ENCODE measurements at regions not wholly inside any gene's neighbourhood (a gene's known extent, or its start where the extent isn't known, plus 50 kb on each side); places are given as distances from the start of the nearest gene placed in this dataset.

- no peak for ATAC-seq
- H3K9me3 ChIP-seq (replicated peaks; ENCODE audit: control insufficient read depth, insufficient read depth, low read length), result no peaks in the 10 kb centered on the region
- H3K4me1 ChIP-seq (ENCODE audit: control insufficient read depth, insufficient read depth, low read length), result no peaks in the 10 kb centered on the region
- H3K4me2 ChIP-seq (ENCODE audit: control insufficient read depth, insufficient read depth), result no peak overlapping the region
- DNase-seq (ENCODE audit: low read depth, low spot score), result no peak
- no peaks in the 10 kb centered on the region for H3K27me3 ChIP-seq (replicated peaks in 1 of 2; ENCODE audit: control insufficient read depth in 2 of 2, insufficient read depth in 2 of 2, low read length in 1 of 2)
- intact Hi-C loops (cut with micrococcal nuclease; ENCODE audit: unreplicated experiment) (no loop called here), in situ Hi-C loops (cut with MboI) (no loop called here)
- no peak for FAIRE-seq
- no TSS peak for BruUV-seq (replicated peaks)
- no peak overlapping the region for H2AFZ ChIP-seq (ENCODE audit: control insufficient read depth, low read depth, low read length)
- H4K20me1 ChIP-seq (ENCODE audit: control insufficient read depth, insufficient read depth), result no peaks in the 10 kb centered on the region
- H3K27ac ChIP-seq (ENCODE audit: control insufficient read depth, insufficient read depth), result no peak overlapping the region
- H3K9ac ChIP-seq (ENCODE audit: control insufficient read depth, insufficient read depth, low read length), result no peak overlapping the region
- ChIA-PET CTCF (no interaction called here), POLR2A (no interaction called here), SMC1A (ENCODE audit: uncharacterized antibody, unreplicated experiment) (no interaction called here), RAD21 (ENCODE audit: unreplicated experiment) (no interaction called here)
- WGBS (ENCODE audit: insufficient coverage, insufficient replicate concordance, low lambda C conversion rate, missing lambda C conversion rate), result 51% methylated on average over 3 of the region's 3 CpGs
- H3K79me2 ChIP-seq (ENCODE audit: control insufficient read depth, insufficient read depth, low read length), result no peaks in the 10 kb centered on the region
- no peak overlapping the region for H3K4me3 ChIP-seq
- TF ChIP-seq FOXM1 (IDR thresholded peaks at IDR 0.05; ENCODE audit: low read depth, low read length), result no peak
- no peak for TF ChIP-seq NKRF (conservative IDR thresholded peaks at IDR 0.05)
- TF ChIP-seq ATF7 (IDR thresholded peaks at IDR 0.05; ENCODE audit: low read depth), result no peak
- no peak for TF ChIP-seq POLR2AphosphoS2 (IDR thresholded peaks at IDR 0.05; ENCODE audit: low read depth, low read length)
- TF ChIP-seq BCL11A (IDR thresholded peaks at IDR 0.05; ENCODE audit: low read depth, low read length), result no peak
- no peaks in the 10 kb centered on the region for H3K36me3 ChIP-seq (ENCODE audit: control insufficient read depth in 2 of 2, insufficient read depth in 2 of 2, low read length in 1 of 2)
Observed at GRCh38 chr7:113784956-113785355, 133.9 kb downstream of the PPP1R3A start.

DNA sequence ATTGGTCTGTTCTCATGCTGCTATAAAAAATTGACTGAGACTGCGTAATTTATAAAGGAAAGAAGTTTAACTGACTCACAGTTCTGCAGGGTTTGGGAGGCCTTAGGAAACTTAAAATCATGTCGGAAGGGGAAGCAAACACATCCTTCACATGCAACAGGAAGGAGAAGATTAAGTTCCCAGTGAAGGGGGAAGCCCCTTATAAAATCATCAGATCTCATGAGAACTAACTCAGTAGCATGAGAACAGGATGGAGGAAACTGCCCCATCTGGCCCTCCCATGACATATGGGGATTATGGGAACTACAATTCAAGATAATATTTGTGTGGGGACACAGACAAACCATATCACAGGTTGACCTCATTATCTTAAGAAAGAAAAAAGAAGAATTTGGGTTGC lies 134.5 kb downstream of the PPP1R3A start:
- Histone ChIP-seq H3K9ac (ENCODE audit: control insufficient read depth, insufficient read depth, low read length) (no peak overlapping the region), H3K4me1 (ENCODE audit: control insufficient read depth, insufficient read depth, low read length) (no peaks in the 10 kb centered on the region), H3K9me3 (replicated peaks; ENCODE audit: control insufficient read depth, insufficient read depth, low read length) (no peaks in the 10 kb centered on the region), H3K27me3 (replicated peaks in 1 of 2; ENCODE audit: control insufficient read depth in 2 of 2, insufficient read depth in 2 of 2, low read length in 1 of 2) (no peaks in the 10 kb centered on the region), H3K4me3 (no peak overlapping the region), H3K79me2 (ENCODE audit: control insufficient read depth, insufficient read depth, low read length) (no peaks in the 10 kb centered on the region), H3K36me3 (ENCODE audit: control insufficient read depth in 2 of 2, insufficient read depth in 2 of 2, low read length in 1 of 2) (no peaks in the 10 kb centered on the region), H3K27ac (ENCODE audit: control insufficient read depth, insufficient read depth) (no peak overlapping the region), H4K20me1 (ENCODE audit: control insufficient read depth, insufficient read depth) (no peaks in the 10 kb centered on the region), H2AFZ (ENCODE audit: control insufficient read depth, low read depth, low read length) (no peak overlapping the region), H3K4me2 (ENCODE audit: control insufficient read depth, insufficient read depth) (no peak overlapping the region)
- ChIA-PET CTCF (no interaction called here), POLR2A (no interaction called here), RAD21 (ENCODE audit: unreplicated experiment) (no interaction called here), SMC1A (ENCODE audit: uncharacterized antibody, unreplicated experiment) (no interaction called here)
- intact Hi-C loops (cut with micrococcal nuclease; ENCODE audit: unreplicated experiment) (no loop called here), in situ Hi-C loops (cut with MboI) (no loop called here)
- no TSS peak for BruUV-seq (replicated peaks)
- ATAC-seq, result no peak
- no peak for FAIRE-seq
- TF ChIP-seq CEBPZ (IDR thresholded peaks at IDR 0.05; ENCODE audit: low read depth, low read length), result no peak
- no peak for TF ChIP-seq SMC3 (IDR thresholded peaks at IDR 0.05; ENCODE audit: borderline replicate concordance, low read length)
- peak; percentile 27 for TF ChIP-seq MEF2B (IDR thresholded peaks at IDR 0.05; ENCODE audit: partially characterized antibody, poor library complexity, severe bottlenecking)
- no peak for DNase-seq (ENCODE audit: low read depth, low spot score)
- WGBS (ENCODE audit: insufficient coverage, insufficient replicate concordance, low lambda C conversion rate, missing lambda C conversion rate), result 10% methylated on average over 2 of the region's 2 CpGs
